Activated CD4-positive, alpha-beta T cell treated with anti-CD3 and anti-CD28 coated beads, Interleukin-2, amount 50 U/mL, for 1 hour (primary cell): ENCODE measurements at regions not wholly inside any gene's neighbourhood (a gene's known extent, or its start where the extent isn't known, plus 50 kb on each side); places are given as distances from the start of the nearest gene placed in this dataset.

Experiments used
- DNase-seq: peaks from one replicate; pipeline ENCODE4 v3.0.0-alpha.2; 2020

- no peak for DNase-seq
These were observed 223.4 kb downstream of the SP3 start for GRCh38 chr2:173741759-173742158.

GRCh38 chr2:173747035-173747434 is 218.1 kb downstream of the SP3 start:
- no peak for DNase-seq

GRCh38 chr2:173749315-173749714 is 215.9 kb downstream of the SP3 start:
- DNase-seq = no peak

GRCh38 chr2:173750353-173750801 is 214.8 kb downstream of the SP3 start:
- DNase-seq = no peak

GRCh38 chr2:173750831-173751230 is 214.3 kb downstream of the SP3 start:
- DNase-seq = no peak

- DNase-seq = no peak
These were observed 213.8 kb downstream of the SP3 start for GRCh38 chr2:173751245-173751975.

- DNase-seq = no peak
These were observed 213.0 kb downstream of the SP3 start for GRCh38 chr2:173752152-173752551.

- DNase-seq = no peak
These were observed 211.7 kb downstream of the SP3 start for GRCh38 chr2:173753441-173753840.

- no peak for DNase-seq
These were observed 211.0 kb downstream of the SP3 start for GRCh38 chr2:173754165-173754564.

- DNase-seq = no peak
These were observed 210.3 kb downstream of the SP3 start for GRCh38 chr2:173754837-173755236.

GRCh38 chr2:173755798-173756197 is 209.4 kb downstream of the SP3 start:
- no peak for DNase-seq

GRCh38 chr2:173759959-173760358 is 205.2 kb downstream of the SP3 start:
- no peak for DNase-seq

GRCh38 chr2:173760553-173760952 is 204.6 kb downstream of the SP3 start:
- no peak for DNase-seq

GRCh38 chr2:173761603-173762119 is 203.5 kb downstream of the SP3 start:
- DNase-seq = no peak

GRCh38 chr2:173762221-173762620 is 203.0 kb downstream of the SP3 start:
- no peak for DNase-seq

- no peak for DNase-seq
These were observed 202.3 kb downstream of the SP3 start for GRCh38 chr2:173762864-173763263.

GRCh38 chr2:173763641-173764040 is 201.5 kb downstream of the SP3 start:
- no peak for DNase-seq

- no peak for DNase-seq
These were observed 201.1 kb downstream of the SP3 start for GRCh38 chr2:173764094-173764493.

- no peak for DNase-seq
These were observed 198.5 kb downstream of the SP3 start for GRCh38 chr2:173766537-173767289.

- DNase-seq = no peak
These were observed 194.1 kb downstream of the SP3 start for GRCh38 chr2:173770947-173771678.

- DNase-seq = no peak
These were observed 193.0 kb downstream of the SP3 start for GRCh38 chr2:173772205-173772604.

GRCh38 chr2:173773076-173773475 is 192.1 kb downstream of the SP3 start:
- DNase-seq = no peak

GRCh38 chr2:173775440-173775839 is 189.7 kb downstream of the SP3 start:
- DNase-seq = no peak
